ENCODE measurements at regions not wholly inside any gene's neighbourhood (a gene's known extent, or its start where the extent isn't known, plus 50 kb on each side); places are given as distances from the start of the nearest gene placed in this dataset.

DNA sequence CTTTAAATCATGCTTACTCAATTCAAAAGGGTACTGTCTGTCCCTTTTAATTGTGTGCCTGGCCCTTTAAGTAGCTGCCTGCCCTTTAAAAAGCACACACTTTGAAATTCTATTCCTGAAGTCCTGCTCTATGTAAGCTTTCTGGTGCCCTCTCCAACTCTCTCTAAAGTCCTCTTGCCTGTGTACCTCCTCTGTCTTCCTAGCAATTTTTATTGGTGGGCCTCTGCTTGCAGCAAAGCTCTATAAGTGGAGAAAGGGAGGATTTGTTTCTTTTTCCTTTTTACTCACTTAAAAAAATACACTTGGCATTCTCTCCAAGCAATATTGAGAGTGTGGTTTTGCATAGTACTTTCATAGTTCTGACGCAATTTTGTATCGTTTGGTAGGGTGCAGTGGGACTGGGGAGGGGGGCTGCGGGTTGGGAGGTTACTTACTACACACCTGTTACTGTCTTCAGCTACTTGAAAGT is 135.4 kb downstream of the LMO4 start:
- TF ChIP-seq, protein P1, sequence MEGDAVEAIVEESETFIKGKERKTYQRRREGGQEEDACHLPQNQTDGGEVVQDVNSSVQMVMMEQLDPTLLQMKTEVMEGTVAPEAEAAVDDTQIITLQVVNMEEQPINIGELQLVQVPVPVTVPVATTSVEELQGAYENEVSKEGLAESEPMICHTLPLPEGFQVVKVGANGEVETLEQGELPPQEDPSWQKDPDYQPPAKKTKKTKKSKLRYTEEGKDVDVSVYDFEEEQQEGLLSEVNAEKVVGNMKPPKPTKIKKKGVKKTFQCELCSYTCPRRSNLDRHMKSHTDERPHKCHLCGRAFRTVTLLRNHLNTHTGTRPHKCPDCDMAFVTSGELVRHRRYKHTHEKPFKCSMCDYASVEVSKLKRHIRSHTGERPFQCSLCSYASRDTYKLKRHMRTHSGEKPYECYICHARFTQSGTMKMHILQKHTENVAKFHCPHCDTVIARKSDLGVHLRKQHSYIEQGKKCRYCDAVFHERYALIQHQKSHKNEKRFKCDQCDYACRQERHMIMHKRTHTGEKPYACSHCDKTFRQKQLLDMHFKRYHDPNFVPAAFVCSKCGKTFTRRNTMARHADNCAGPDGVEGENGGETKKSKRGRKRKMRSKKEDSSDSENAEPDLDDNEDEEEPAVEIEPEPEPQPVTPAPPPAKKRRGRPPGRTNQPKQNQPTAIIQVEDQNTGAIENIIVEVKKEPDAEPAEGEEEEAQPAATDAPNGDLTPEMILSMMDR (IDR thresholded peaks at IDR 0.05), result no peak
- TF ChIP-seq POLR2A (IDR thresholded peaks at IDR 0.05) (no peak), EP300 (IDR thresholded peaks at IDR 0.05) (no peak)
